ENCODE measurements at regions not wholly inside any gene's neighbourhood (a gene's known extent, or its start where the extent isn't known, plus 50 kb on each side); places are given as distances from the start of the nearest gene placed in this dataset.

GRCh38 chrX:39741904-39742303, 355.9 kb downstream of the BCOR start:
- H3K9me2 ChIP-seq (replicated peaks; ENCODE audit: control insufficient read depth, low read length), result no peaks in the 10 kb centered on the region
- H3F3A ChIP-seq (ENCODE audit: control insufficient read depth, insufficient read depth), result no peaks in the 10 kb centered on the region
- no peak overlapping the region for H3K4me3 ChIP-seq (ENCODE audit: low read length)
- no peak overlapping the region for H3K4me2 ChIP-seq (ENCODE audit: low read length)
- no peaks in the 10 kb centered on the region for H3K4me1 ChIP-seq (ENCODE audit: control insufficient read depth, low read length)
- no peaks in the 10 kb centered on the region for H4K20me1 ChIP-seq (ENCODE audit: control insufficient read depth, insufficient read depth, low read depth, low read length)
- no peak overlapping the region for H3K27ac ChIP-seq (ENCODE audit: low read depth, low read length)
- no peaks in the 10 kb centered on the region for H3K27me3 ChIP-seq (ENCODE audit: control insufficient read depth, low read length)
- no peaks in the 10 kb centered on the region for H3K36me3 ChIP-seq (ENCODE audit: control insufficient read depth, low read length)
- TF ChIP-seq EZH2phosphoT487 (IDR thresholded peaks at IDR 0.05; ENCODE audit: borderline replicate concordance, low read length) (no peak), CTCF (IDR thresholded peaks at IDR 0.05; ENCODE audit: low read depth, low read length, poor library complexity, severe bottlenecking) (no peak)
- H3K9me3 ChIP-seq (ENCODE audit: control insufficient read depth, insufficient read depth, low read length), result no peaks in the 10 kb centered on the region
- no peaks in the 10 kb centered on the region for H3K79me2 ChIP-seq (ENCODE audit: control insufficient read depth, low read length)

- TF ChIP-seq EZH2phosphoT487 (IDR thresholded peaks at IDR 0.05; ENCODE audit: borderline replicate concordance, low read length) (no peak), CTCF (IDR thresholded peaks at IDR 0.05; ENCODE audit: low read depth, low read length, poor library complexity, severe bottlenecking) (no peak)
- Histone ChIP-seq H3K27ac (ENCODE audit: low read depth, low read length) (no peak overlapping the region), H3K4me1 (ENCODE audit: control insufficient read depth, low read length) (no peaks in the 10 kb centered on the region), H3K9me3 (ENCODE audit: control insufficient read depth, insufficient read depth, low read length) (no peaks in the 10 kb centered on the region), H3K36me3 (ENCODE audit: control insufficient read depth, low read length) (no peaks in the 10 kb centered on the region), H4K20me1 (ENCODE audit: control insufficient read depth, insufficient read depth, low read depth, low read length) (no peaks in the 10 kb centered on the region), H3F3A (ENCODE audit: control insufficient read depth, insufficient read depth) (no peaks in the 10 kb centered on the region), H3K4me2 (ENCODE audit: low read length) (no peak overlapping the region), H3K79me2 (ENCODE audit: control insufficient read depth, low read length) (no peaks in the 10 kb centered on the region), H3K9me2 (replicated peaks; ENCODE audit: control insufficient read depth, low read length) (no peaks in the 10 kb centered on the region), H3K4me3 (ENCODE audit: low read length) (no peak overlapping the region), H3K27me3 (ENCODE audit: control insufficient read depth, low read length) (no peaks in the 10 kb centered on the region)
Observed at GRCh38 chrX:39745818-39746217, 351.9 kb downstream of the BCOR start.

GRCh38 chrX:39749135-39749534, 348.6 kb downstream of the BCOR start:
- Histone ChIP-seq H3K79me2 (ENCODE audit: control insufficient read depth, low read length) (no peaks in the 10 kb centered on the region), H3K4me1 (ENCODE audit: control insufficient read depth, low read length) (no peaks in the 10 kb centered on the region), H3K4me3 (ENCODE audit: low read length) (no peak overlapping the region), H3K27me3 (ENCODE audit: control insufficient read depth, low read length) (no peaks in the 10 kb centered on the region), H4K20me1 (ENCODE audit: control insufficient read depth, insufficient read depth, low read depth, low read length) (no peaks in the 10 kb centered on the region), H3K9me2 (replicated peaks; ENCODE audit: control insufficient read depth, low read length) (no peaks in the 10 kb centered on the region), H3F3A (ENCODE audit: control insufficient read depth, insufficient read depth) (no peaks in the 10 kb centered on the region), H3K36me3 (ENCODE audit: control insufficient read depth, low read length) (no peaks in the 10 kb centered on the region), H3K9me3 (ENCODE audit: control insufficient read depth, insufficient read depth, low read length) (no peaks in the 10 kb centered on the region), H3K27ac (ENCODE audit: low read depth, low read length) (no peak overlapping the region), H3K4me2 (ENCODE audit: low read length) (no peak overlapping the region)
- TF ChIP-seq CTCF (IDR thresholded peaks at IDR 0.05; ENCODE audit: low read depth, low read length, poor library complexity, severe bottlenecking), result no peak

- no peaks in the 10 kb centered on the region for H3K4me1 ChIP-seq (ENCODE audit: control insufficient read depth, low read length)
- no peaks in the 10 kb centered on the region for H3K9me3 ChIP-seq (ENCODE audit: control insufficient read depth, insufficient read depth, low read length)
- no peaks in the 10 kb centered on the region for H3K36me3 ChIP-seq (ENCODE audit: control insufficient read depth, low read length)
- no peak overlapping the region for H3K4me2 ChIP-seq (ENCODE audit: low read length)
- H3K79me2 ChIP-seq (ENCODE audit: control insufficient read depth, low read length), result no peaks in the 10 kb centered on the region
- no peaks in the 10 kb centered on the region for H3F3A ChIP-seq (ENCODE audit: control insufficient read depth, insufficient read depth)
- H3K27ac ChIP-seq (ENCODE audit: low read depth, low read length), result no peak overlapping the region
- H4K20me1 ChIP-seq (ENCODE audit: control insufficient read depth, insufficient read depth, low read depth, low read length), result no peaks in the 10 kb centered on the region
- no peaks in the 10 kb centered on the region for H3K27me3 ChIP-seq (ENCODE audit: control insufficient read depth, low read length)
- H3K9me2 ChIP-seq (replicated peaks; ENCODE audit: control insufficient read depth, low read length), result no peaks in the 10 kb centered on the region
- no peak for TF ChIP-seq CTCF (IDR thresholded peaks at IDR 0.05; ENCODE audit: low read depth, low read length, poor library complexity, severe bottlenecking)
- TF ChIP-seq EZH2phosphoT487 (IDR thresholded peaks at IDR 0.05; ENCODE audit: borderline replicate concordance, low read length), result no peak
- H3K4me3 ChIP-seq (ENCODE audit: low read length), result no peak overlapping the region
Observed at GRCh38 chrX:39749728-39750127, 348.0 kb downstream of the BCOR start.

Measured in DOHH2 (cell line).